ENCODE measurements at regions not wholly inside any gene's neighbourhood (a gene's known extent, or its start where the extent isn't known, plus 50 kb on each side); places are given as distances from the start of the nearest gene placed in this dataset.

- TF ChIP-seq EZH2 (IDR thresholded peaks at IDR 0.05; ENCODE audit: insufficient read depth, poor library complexity, severe bottlenecking) = no peak
- TF ChIP-seq EZH2phosphoT487 (IDR thresholded peaks at IDR 0.05; ENCODE audit: insufficient read depth, low read depth) = no peak
- peaks cover 9% of the 10 kb centered on the region; the same call in 1 of the 2 replicates for H3K4me1 ChIP-seq (ENCODE audit: insufficient read depth)
- no peak overlapping the region for H3K27ac ChIP-seq
- H4K20me1 ChIP-seq (ENCODE audit: insufficient read depth) = no peaks in the 10 kb centered on the region
- no peak overlapping the region for H3K4me2 ChIP-seq (ENCODE audit: unreplicated experiment)
- no peaks in the 10 kb centered on the region for H3K9me2 ChIP-seq (ENCODE audit: insufficient read depth)
- H3F3A ChIP-seq (ENCODE audit: insufficient read depth) = no peaks in the 10 kb centered on the region
- no peaks in the 10 kb centered on the region for H3K79me2 ChIP-seq (ENCODE audit: insufficient read depth)
- no peak overlapping the region for H2AFZ ChIP-seq
- H3K36me3 ChIP-seq (ENCODE audit: low read depth) = no peaks in the 10 kb centered on the region
- H3K9me3 ChIP-seq (ENCODE audit: low read depth) = no peaks in the 10 kb centered on the region
- no peak overlapping the region for H3K4me3 ChIP-seq
- H3K9ac ChIP-seq = no peak overlapping the region
- WGBS, 2 experiments (ENCODE audit: low coverage in 1 of 2, low lambda C conversion rate in 2 of 2, missing lambda C conversion rate in 2 of 2) = 58 to 68% methylated on average over 1 of the region's 1 CpG
- in situ Hi-C loops (cut with MboI) = no loop called here
- no peaks in the 10 kb centered on the region for H3K27me3 ChIP-seq (replicated peaks; ENCODE audit: insufficient read depth)
- DNase-seq = no peak
These were observed 405.6 kb downstream of the PLPP3 start for GRCh38 chr1:56173736-56174135.

- Histone ChIP-seq H3K27ac (no peak overlapping the region), H4K20me1 (ENCODE audit: insufficient read depth) (no peaks in the 10 kb centered on the region), H3K79me2 (ENCODE audit: insufficient read depth) (no peaks in the 10 kb centered on the region), H2AFZ (no peak overlapping the region), H3K36me3 (ENCODE audit: low read depth) (no peaks in the 10 kb centered on the region), H3K9ac (no peak overlapping the region), H3K9me2 (ENCODE audit: insufficient read depth) (no peaks in the 10 kb centered on the region), H3K27me3 (replicated peaks; ENCODE audit: insufficient read depth) (no peaks in the 10 kb centered on the region), H3K9me3 (ENCODE audit: low read depth) (no peaks in the 10 kb centered on the region), H3F3A (ENCODE audit: insufficient read depth) (no peaks in the 10 kb centered on the region), H3K4me1 (ENCODE audit: insufficient read depth) (peaks cover 9% of the 10 kb centered on the region; the same call in 1 of the 2 replicates), H3K4me2 (ENCODE audit: unreplicated experiment) (no peak overlapping the region), H3K4me3 (no peak overlapping the region)
- DNase-seq = no peak
- TF ChIP-seq EZH2 (IDR thresholded peaks at IDR 0.05; ENCODE audit: insufficient read depth, poor library complexity, severe bottlenecking) = no peak
- TF ChIP-seq EZH2phosphoT487 (IDR thresholded peaks at IDR 0.05; ENCODE audit: insufficient read depth, low read depth) = no peak
- in situ Hi-C loops (cut with MboI) = no loop called here
- 91 to 97% methylated on average over 1 of the region's 1 CpG for WGBS, 2 experiments (ENCODE audit: low coverage in 1 of 2, low lambda C conversion rate in 2 of 2, missing lambda C conversion rate in 2 of 2)
These were observed 407.7 kb downstream of the PLPP3 start for GRCh38 chr1:56171670-56172069.

GRCh38 chr1:56170784-56171320 lies 408.5 kb downstream of the PLPP3 start:
- H3K27ac ChIP-seq = no peak overlapping the region
- no peak overlapping the region for H3K4me3 ChIP-seq
- H2AFZ ChIP-seq = no peak overlapping the region
- H3K9ac ChIP-seq = no peak overlapping the region
- no peak for DNase-seq
- H3K4me1 ChIP-seq (ENCODE audit: insufficient read depth) = peaks cover 9% of the 10 kb centered on the region; the same call in 1 of the 2 replicates
- in situ Hi-C loops (cut with MboI) = no loop called here
- H3K27me3 ChIP-seq (replicated peaks; ENCODE audit: insufficient read depth) = no peaks in the 10 kb centered on the region
- no peaks in the 10 kb centered on the region for H3K9me3 ChIP-seq (ENCODE audit: low read depth)
- TF ChIP-seq EZH2phosphoT487 (IDR thresholded peaks at IDR 0.05; ENCODE audit: insufficient read depth, low read depth) = no peak
- no peak for TF ChIP-seq EZH2 (IDR thresholded peaks at IDR 0.05; ENCODE audit: insufficient read depth, poor library complexity, severe bottlenecking)
- H3K4me2 ChIP-seq (ENCODE audit: unreplicated experiment) = no peak overlapping the region
- H3K9me2 ChIP-seq (ENCODE audit: insufficient read depth) = no peaks in the 10 kb centered on the region
- H3F3A ChIP-seq (ENCODE audit: insufficient read depth) = no peaks in the 10 kb centered on the region
- 77 to 89% methylated on average over 4 of the region's 4 CpGs for WGBS, 2 experiments (ENCODE audit: low coverage in 1 of 2, low lambda C conversion rate in 2 of 2, missing lambda C conversion rate in 2 of 2)
- H3K36me3 ChIP-seq (ENCODE audit: low read depth) = no peaks in the 10 kb centered on the region
- no peaks in the 10 kb centered on the region for H3K79me2 ChIP-seq (ENCODE audit: insufficient read depth)
- no peaks in the 10 kb centered on the region for H4K20me1 ChIP-seq (ENCODE audit: insufficient read depth)

GRCh38 chr1:56169856-56170255 lies 409.5 kb downstream of the PLPP3 start:
- Histone ChIP-seq H3F3A (ENCODE audit: insufficient read depth) (no peaks in the 10 kb centered on the region), H3K4me3 (no peak overlapping the region), H3K9me2 (ENCODE audit: insufficient read depth) (no peaks in the 10 kb centered on the region), H3K27ac (no peak overlapping the region), H2AFZ (no peak overlapping the region), H4K20me1 (ENCODE audit: insufficient read depth) (no peaks in the 10 kb centered on the region), H3K36me3 (ENCODE audit: low read depth) (no peaks in the 10 kb centered on the region), H3K4me2 (ENCODE audit: unreplicated experiment) (no peak overlapping the region), H3K9me3 (ENCODE audit: low read depth) (no peaks in the 10 kb centered on the region), H3K27me3 (replicated peaks; ENCODE audit: insufficient read depth) (no peaks in the 10 kb centered on the region), H3K79me2 (ENCODE audit: insufficient read depth) (no peaks in the 10 kb centered on the region), H3K4me1 (ENCODE audit: insufficient read depth) (peaks cover 9% of the 10 kb centered on the region; the same call in 1 of the 2 replicates), H3K9ac (no peak overlapping the region)
- 0% methylated on average over 1 of the region's 1 CpG for WGBS, 2 experiments (ENCODE audit: low coverage in 1 of 2, low lambda C conversion rate in 2 of 2, missing lambda C conversion rate in 2 of 2)
- DNase-seq = peak; percentile 60
- no peak for TF ChIP-seq EZH2 (IDR thresholded peaks at IDR 0.05; ENCODE audit: insufficient read depth, poor library complexity, severe bottlenecking)
- TF ChIP-seq EZH2phosphoT487 (IDR thresholded peaks at IDR 0.05; ENCODE audit: insufficient read depth, low read depth) = no peak
- in situ Hi-C loops (cut with MboI) = no loop called here

- no peaks in the 10 kb centered on the region for H3K79me2 ChIP-seq (ENCODE audit: insufficient read depth)
- no peaks in the 10 kb centered on the region for H3K9me3 ChIP-seq (ENCODE audit: low read depth)
- H3K36me3 ChIP-seq (ENCODE audit: low read depth) = no peaks in the 10 kb centered on the region
- no peaks in the 10 kb centered on the region for H3F3A ChIP-seq (ENCODE audit: insufficient read depth)
- in situ Hi-C loops (cut with MboI) = no loop called here
- H4K20me1 ChIP-seq (ENCODE audit: insufficient read depth) = no peaks in the 10 kb centered on the region
- H3K27me3 ChIP-seq (replicated peaks; ENCODE audit: insufficient read depth) = no peaks in the 10 kb centered on the region
- H3K4me1 ChIP-seq (ENCODE audit: insufficient read depth) = peaks cover 9% of the 10 kb centered on the region; the same call in 1 of the 2 replicates
- WGBS, 2 experiments (ENCODE audit: low coverage in 1 of 2, low lambda C conversion rate in 2 of 2, missing lambda C conversion rate in 2 of 2) = 93 to 99% methylated on average over 2 of the region's 2 CpGs
- H3K27ac ChIP-seq = no peak overlapping the region
- H3K9me2 ChIP-seq (ENCODE audit: insufficient read depth) = no peaks in the 10 kb centered on the region
- TF ChIP-seq EZH2phosphoT487 (IDR thresholded peaks at IDR 0.05; ENCODE audit: insufficient read depth, low read depth) = no peak
- TF ChIP-seq EZH2 (IDR thresholded peaks at IDR 0.05; ENCODE audit: insufficient read depth, poor library complexity, severe bottlenecking) = no peak
- no peak overlapping the region for H2AFZ ChIP-seq
- DNase-seq = no peak
- H3K4me3 ChIP-seq = no peak overlapping the region
- no peak overlapping the region for H3K9ac ChIP-seq
- H3K4me2 ChIP-seq (ENCODE audit: unreplicated experiment) = no peak overlapping the region
These were observed 411.2 kb downstream of the PLPP3 start for GRCh38 chr1:56168176-56168575.
